OCI-LY1 (cell line): ENCODE measurements at regions not wholly inside any gene's neighbourhood (a gene's known extent, or its start where the extent isn't known, plus 50 kb on each side); places are given as distances from the start of the nearest gene placed in this dataset.

ENCODE experiments used
- H2AFZ ChIP-seq: fragments of 200-600 bp; sonication (generic), shearing (Covaris generic); 2 replicates; pipeline ENCODE4 v1.6.0; 2014; ENCODE audit warnings: antibody characterized with exemption, mild to moderate bottlenecking, low read length
- H3F3A ChIP-seq: fragments of 200-600 bp; sonication (generic), shearing (Covaris generic); 2 replicates; pipeline ENCODE4 v1.6.0; 2014; ENCODE audit warnings: mild to moderate bottlenecking, antibody characterized with exemption, low read length, moderate library complexity; ENCODE audit not compliant: insufficient read depth
- H3K27ac ChIP-seq: fragments of 200-600 bp; sonication (generic); 2 replicates; pipeline ENCODE4 v1.5.1; 2014; ENCODE audit warnings: low read length, mixed run types, mild to moderate bottlenecking, low read depth; ENCODE audit not compliant: poor library complexity, severe bottlenecking
- H3K27me3 ChIP-seq: fragments of 200-600 bp; sonication (generic); 2 replicates; pipeline ENCODE4 v1.6.0; 2014; ENCODE audit warnings: antibody characterized with exemption, mild to moderate bottlenecking, low read length, moderate library complexity; ENCODE audit not compliant: insufficient read depth
- H3K36me3 ChIP-seq: fragments of 200-600 bp; sonication (generic); 2 replicates; pipeline ENCODE4 v1.6.1; 2014; ENCODE audit warnings: mild to moderate bottlenecking, antibody characterized with exemption, low read length, moderate library complexity, mixed read lengths; ENCODE audit not compliant: insufficient read depth
- H3K4me1 ChIP-seq: fragments of 200-600 bp; sonication (generic); 2 replicates; pipeline ENCODE4 v1.5.1; 2014; ENCODE audit warnings: mild to moderate bottlenecking, low read length, moderate library complexity; ENCODE audit not compliant: insufficient read depth, severe bottlenecking
- H3K4me2 ChIP-seq: fragments of 200-600 bp; sonication (generic), shearing (Covaris generic); 2 replicates; pipeline ENCODE4 v1.6.1; 2014; ENCODE audit warnings: low read length
- H3K4me3 ChIP-seq: fragments of 200-600 bp; sonication (generic); 2 replicates; pipeline ENCODE4 v1.5.1; 2014; ENCODE audit warnings: low read length, low read depth, mild to moderate bottlenecking, mixed read lengths; ENCODE audit not compliant: poor library complexity, severe bottlenecking
- H3K79me2 ChIP-seq: fragments of 200-600 bp; shearing (Covaris generic); 2 replicates; pipeline ENCODE4 v1.6.1; 2016; ENCODE audit warnings: mixed run types, low read length, mixed read lengths; ENCODE audit not compliant: insufficient read depth
- H3K9ac ChIP-seq: fragments of 200-600 bp; sonication (generic), shearing (Covaris generic); 2 replicates; pipeline ENCODE4 v1.6.1; 2014; ENCODE audit warnings: mild to moderate bottlenecking, low read length, mixed read lengths
- H3K9me2 ChIP-seq: fragments of 200-600 bp; sonication (generic), shearing (Covaris generic); 2 replicates; pipeline ENCODE4 v1.6.1; 2014; ENCODE audit warnings: low read depth, mild to moderate bottlenecking, low read length, mixed read lengths
- H3K9me3 ChIP-seq: fragments of 200-600 bp; shearing (Covaris generic); 2 replicates; pipeline ENCODE4 v1.6.1; 2014; ENCODE audit warnings: low read length, mixed read lengths
- H4K20me1 ChIP-seq: fragments of 200-600 bp; sonication (generic), shearing (Covaris generic); 2 replicates; pipeline ENCODE4 v1.6.0; 2016; ENCODE audit warnings: mild to moderate bottlenecking, low read length; ENCODE audit not compliant: insufficient read depth
- EZH2 ChIP-seq: fragments of 200-600 bp; sonication (generic), shearing (Covaris generic); IDR thresholded peaks from 2 replicates; pipeline ENCODE4 v1.8.0; 2017; ENCODE audit warnings: borderline replicate concordance, mixed run types, mild to moderate bottlenecking, antibody characterized with exemption, low read length, moderate library complexity, mixed read lengths
- TF ChIP-seq, protein P1 (sequence below): fragments of 200-600 bp; sonication (generic), shearing (Covaris generic); IDR thresholded peaks from 2 replicates; pipeline ENCODE4 v1.5.1; 2017; ENCODE audit warnings: mild to moderate bottlenecking, antibody characterized with exemption, low read length, moderate library complexity, mixed read lengths

DNA sequence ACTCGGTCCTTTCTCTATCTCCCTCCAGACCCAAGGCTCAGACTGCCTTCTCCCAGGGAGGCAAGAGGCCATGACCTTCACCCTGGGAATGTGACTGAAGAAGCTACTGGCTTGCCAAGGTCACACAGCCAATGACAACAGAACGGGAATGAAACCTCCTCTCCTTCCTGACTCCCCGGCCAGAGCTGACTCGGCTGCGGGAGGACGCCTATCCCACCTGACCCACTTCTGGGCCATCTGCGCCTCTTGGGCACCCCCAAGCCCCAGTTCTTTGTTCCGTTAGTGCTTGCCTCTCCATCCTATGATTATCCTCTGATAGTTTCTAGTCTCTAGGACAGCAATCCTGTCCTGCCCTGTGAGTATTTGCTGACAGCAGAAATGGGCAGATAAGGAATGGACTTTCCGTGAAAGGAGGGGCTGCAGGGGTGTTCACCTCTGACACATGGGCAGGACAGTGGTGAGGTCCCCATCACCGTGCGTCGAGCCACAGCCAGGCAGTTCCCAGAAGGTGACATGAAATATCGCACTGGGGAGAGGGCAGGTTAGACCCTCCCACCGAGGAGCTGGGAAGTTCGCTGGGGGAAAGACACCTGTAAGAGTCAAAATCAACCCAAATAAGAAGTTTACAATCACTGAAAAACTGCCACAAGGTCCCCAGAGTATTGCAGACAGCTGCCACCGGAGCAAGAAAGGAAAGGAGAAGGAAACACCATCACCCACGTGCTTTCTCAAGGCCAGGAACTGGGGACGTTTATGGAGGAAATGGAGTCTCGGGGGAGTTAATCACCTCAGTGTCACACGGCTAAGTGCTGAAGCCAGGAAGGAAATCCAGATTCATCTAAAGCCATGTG is 63.0 kb downstream of the INSIG1 start:
- no peaks in the 10 kb centered on the region for H3K79me2 ChIP-seq
- H3K27me3 ChIP-seq = peaks cover 17% of the 10 kb centered on the region; the same call in 1 of the 2 replicates
- no peak overlapping the region for H3K9ac ChIP-seq
- H3K4me3 ChIP-seq = no peak overlapping the region
- H3K36me3 ChIP-seq = no peaks in the 10 kb centered on the region
- no peaks in the 10 kb centered on the region for H3K9me2 ChIP-seq
- no peak for TF ChIP-seq EZH2
- TF ChIP-seq, protein P1, sequence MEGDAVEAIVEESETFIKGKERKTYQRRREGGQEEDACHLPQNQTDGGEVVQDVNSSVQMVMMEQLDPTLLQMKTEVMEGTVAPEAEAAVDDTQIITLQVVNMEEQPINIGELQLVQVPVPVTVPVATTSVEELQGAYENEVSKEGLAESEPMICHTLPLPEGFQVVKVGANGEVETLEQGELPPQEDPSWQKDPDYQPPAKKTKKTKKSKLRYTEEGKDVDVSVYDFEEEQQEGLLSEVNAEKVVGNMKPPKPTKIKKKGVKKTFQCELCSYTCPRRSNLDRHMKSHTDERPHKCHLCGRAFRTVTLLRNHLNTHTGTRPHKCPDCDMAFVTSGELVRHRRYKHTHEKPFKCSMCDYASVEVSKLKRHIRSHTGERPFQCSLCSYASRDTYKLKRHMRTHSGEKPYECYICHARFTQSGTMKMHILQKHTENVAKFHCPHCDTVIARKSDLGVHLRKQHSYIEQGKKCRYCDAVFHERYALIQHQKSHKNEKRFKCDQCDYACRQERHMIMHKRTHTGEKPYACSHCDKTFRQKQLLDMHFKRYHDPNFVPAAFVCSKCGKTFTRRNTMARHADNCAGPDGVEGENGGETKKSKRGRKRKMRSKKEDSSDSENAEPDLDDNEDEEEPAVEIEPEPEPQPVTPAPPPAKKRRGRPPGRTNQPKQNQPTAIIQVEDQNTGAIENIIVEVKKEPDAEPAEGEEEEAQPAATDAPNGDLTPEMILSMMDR = no peak
- no peaks in the 10 kb centered on the region for H3K9me3 ChIP-seq
- H2AFZ ChIP-seq = no peak overlapping the region
- H3K4me2 ChIP-seq = no peak overlapping the region
- H4K20me1 ChIP-seq = no peaks in the 10 kb centered on the region
- H3F3A ChIP-seq = no peaks in the 10 kb centered on the region
- H3K27ac ChIP-seq = no peak overlapping the region
- H3K4me1 ChIP-seq = peaks cover 9% of the 10 kb centered on the region

DNA sequence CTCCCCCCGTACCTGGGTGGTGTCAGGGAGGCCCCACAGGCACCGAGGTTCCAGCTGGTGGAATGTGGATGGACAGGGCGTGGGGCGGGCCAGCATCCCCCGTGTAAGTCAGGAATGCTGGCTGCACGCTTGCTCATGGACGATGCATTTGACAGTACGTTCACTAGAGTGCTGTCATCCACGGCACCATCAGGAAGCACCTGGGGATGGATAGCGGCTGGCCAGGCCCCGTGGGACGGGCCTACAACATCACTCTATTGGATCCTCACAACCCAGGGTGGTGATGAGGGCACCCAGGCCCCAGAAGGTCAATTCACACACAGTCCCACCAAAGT is 63.6 kb downstream of the INSIG1 start:
- no peaks in the 10 kb centered on the region for H3K79me2 ChIP-seq
- no peaks in the 10 kb centered on the region for H3K36me3 ChIP-seq
- H3K4me1 ChIP-seq = peaks cover 9% of the 10 kb centered on the region
- no peak overlapping the region for H3K4me3 ChIP-seq
- no peaks in the 10 kb centered on the region for H3F3A ChIP-seq
- H3K9me3 ChIP-seq = no peaks in the 10 kb centered on the region
- no peak overlapping the region for H3K27ac ChIP-seq
- peaks cover 17% of the 10 kb centered on the region; the same call in 1 of the 2 replicates for H3K27me3 ChIP-seq
- no peaks in the 10 kb centered on the region for H3K9me2 ChIP-seq
- no peaks in the 10 kb centered on the region for H4K20me1 ChIP-seq
- H3K9ac ChIP-seq = no peak overlapping the region
- no peak overlapping the region for H2AFZ ChIP-seq
- H3K4me2 ChIP-seq = no peak overlapping the region
- TF ChIP-seq, protein P1 = no peak
- TF ChIP-seq EZH2 = no peak

GRCh38 chr7:155361947-155362346 is 64.3 kb downstream of the INSIG1 start:
- H3K4me2 ChIP-seq = no peak overlapping the region
- H3K79me2 ChIP-seq = no peaks in the 10 kb centered on the region
- H3K36me3 ChIP-seq = no peaks in the 10 kb centered on the region
- no peaks in the 10 kb centered on the region for H3K9me3 ChIP-seq
- no peak overlapping the region for H3K27ac ChIP-seq
- no peaks in the 10 kb centered on the region for H3K9me2 ChIP-seq
- H3K9ac ChIP-seq = no peak overlapping the region
- no peak for TF ChIP-seq EZH2
- TF ChIP-seq, protein P1 = no peak
- H2AFZ ChIP-seq = no peak overlapping the region
- H3F3A ChIP-seq = no peaks in the 10 kb centered on the region
- H3K4me1 ChIP-seq = peaks cover 9% of the 10 kb centered on the region
- no peaks in the 10 kb centered on the region for H4K20me1 ChIP-seq
- H3K4me3 ChIP-seq = no peak overlapping the region
- peaks cover 17% of the 10 kb centered on the region; the same call in 1 of the 2 replicates for H3K27me3 ChIP-seq
